ENCODE measurements at regions not wholly inside any gene's neighbourhood (a gene's known extent, or its start where the extent isn't known, plus 50 kb on each side); places are given as distances from the start of the nearest gene placed in this dataset.

DNA sequence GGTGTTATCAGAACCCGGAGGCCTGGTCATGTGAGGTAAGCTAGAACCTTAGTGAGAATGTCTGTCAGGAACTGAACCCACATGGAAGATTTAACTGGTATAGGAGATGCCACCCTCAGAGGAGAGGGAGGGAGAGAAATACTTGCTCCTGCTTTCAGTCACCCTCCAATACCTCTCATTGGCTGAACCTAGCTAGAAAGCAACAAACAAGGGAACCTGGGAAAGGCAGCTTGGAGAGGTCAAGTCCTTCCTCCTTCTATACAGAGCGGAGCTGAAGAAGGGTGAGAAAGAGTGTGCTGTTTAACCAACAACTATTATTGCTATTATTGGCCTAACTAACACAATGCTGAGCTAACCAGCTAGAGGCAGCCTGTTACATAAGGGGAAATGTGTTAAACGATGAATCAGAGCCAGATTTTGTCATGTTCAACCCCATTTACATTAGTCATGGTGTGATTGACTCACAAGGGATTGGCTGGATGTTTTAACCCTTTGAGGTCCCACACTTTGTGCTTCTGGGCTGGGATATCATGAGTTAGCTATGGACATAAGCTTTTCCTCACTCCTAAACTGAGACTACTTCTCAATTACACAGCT, 96.5 kb upstream of the ESX1 start:
- Mint-ChIP-seq H3K4me1 (peaks cover 8% of the 10 kb centered on the region; the same call in 1 of the 2 replicates), H3K9me3 (no peaks in the 10 kb centered on the region), H3K27me3 (ENCODE audit: low read depth) (no peaks in the 10 kb centered on the region), H3K36me3 (no peaks in the 10 kb centered on the region), H3K27ac (no peak overlapping the region), H3K4me3 (no peak overlapping the region)
- CTCF ChIA-PET, result interaction anchor here (0.9 to 1.1 kb wide), 4 partner anchors 15 to 81 kb away, joined by 3 to 4 read pairs (median 3); no protein-coding TSS in a partner anchor
- no peak for TF ChIP-seq JUN (CRISPR knock-in tag; IDR thresholded peaks at IDR 0.05)
- TF ChIP-seq, protein P1, sequence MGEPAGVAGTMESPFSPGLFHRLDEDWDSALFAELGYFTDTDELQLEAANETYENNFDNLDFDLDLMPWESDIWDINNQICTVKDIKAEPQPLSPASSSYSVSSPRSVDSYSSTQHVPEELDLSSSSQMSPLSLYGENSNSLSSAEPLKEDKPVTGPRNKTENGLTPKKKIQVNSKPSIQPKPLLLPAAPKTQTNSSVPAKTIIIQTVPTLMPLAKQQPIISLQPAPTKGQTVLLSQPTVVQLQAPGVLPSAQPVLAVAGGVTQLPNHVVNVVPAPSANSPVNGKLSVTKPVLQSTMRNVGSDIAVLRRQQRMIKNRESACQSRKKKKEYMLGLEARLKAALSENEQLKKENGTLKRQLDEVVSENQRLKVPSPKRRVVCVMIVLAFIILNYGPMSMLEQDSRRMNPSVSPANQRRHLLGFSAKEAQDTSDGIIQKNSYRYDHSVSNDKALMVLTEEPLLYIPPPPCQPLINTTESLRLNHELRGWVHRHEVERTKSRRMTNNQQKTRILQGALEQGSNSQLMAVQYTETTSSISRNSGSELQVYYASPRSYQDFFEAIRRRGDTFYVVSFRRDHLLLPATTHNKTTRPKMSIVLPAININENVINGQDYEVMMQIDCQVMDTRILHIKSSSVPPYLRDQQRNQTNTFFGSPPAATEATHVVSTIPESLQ (CRISPR knock-in tag; IDR thresholded peaks at IDR 0.05), result no peak
- no peak for TF ChIP-seq ZNF121 (CRISPR knock-in tag; IDR thresholded peaks at IDR 0.05)
- TF ChIP-seq TCF7 (CRISPR knock-in tag; IDR thresholded peaks at IDR 0.05; ENCODE audit: low read depth), result no peak
- no peak for TF ChIP-seq ELF4 (CRISPR knock-in tag; IDR thresholded peaks at IDR 0.05; ENCODE audit: low read depth)
- TF ChIP-seq, protein P2, sequence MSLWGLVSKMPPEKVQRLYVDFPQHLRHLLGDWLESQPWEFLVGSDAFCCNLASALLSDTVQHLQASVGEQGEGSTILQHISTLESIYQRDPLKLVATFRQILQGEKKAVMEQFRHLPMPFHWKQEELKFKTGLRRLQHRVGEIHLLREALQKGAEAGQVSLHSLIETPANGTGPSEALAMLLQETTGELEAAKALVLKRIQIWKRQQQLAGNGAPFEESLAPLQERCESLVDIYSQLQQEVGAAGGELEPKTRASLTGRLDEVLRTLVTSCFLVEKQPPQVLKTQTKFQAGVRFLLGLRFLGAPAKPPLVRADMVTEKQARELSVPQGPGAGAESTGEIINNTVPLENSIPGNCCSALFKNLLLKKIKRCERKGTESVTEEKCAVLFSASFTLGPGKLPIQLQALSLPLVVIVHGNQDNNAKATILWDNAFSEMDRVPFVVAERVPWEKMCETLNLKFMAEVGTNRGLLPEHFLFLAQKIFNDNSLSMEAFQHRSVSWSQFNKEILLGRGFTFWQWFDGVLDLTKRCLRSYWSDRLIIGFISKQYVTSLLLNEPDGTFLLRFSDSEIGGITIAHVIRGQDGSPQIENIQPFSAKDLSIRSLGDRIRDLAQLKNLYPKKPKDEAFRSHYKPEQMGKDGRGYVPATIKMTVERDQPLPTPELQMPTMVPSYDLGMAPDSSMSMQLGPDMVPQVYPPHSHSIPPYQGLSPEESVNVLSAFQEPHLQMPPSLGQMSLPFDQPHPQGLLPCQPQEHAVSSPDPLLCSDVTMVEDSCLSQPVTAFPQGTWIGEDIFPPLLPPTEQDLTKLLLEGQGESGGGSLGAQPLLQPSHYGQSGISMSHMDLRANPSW (CRISPR knock-in tag; conservative IDR thresholded peaks at IDR 0.05; ENCODE audit: low read depth), result no peak
- TF ChIP-seq RORB (CRISPR knock-in tag; IDR thresholded peaks at IDR 0.05), result no peak
- TF ChIP-seq PRDM15 (CRISPR knock-in tag; IDR thresholded peaks at IDR 0.05), result no peak
- TF ChIP-seq, protein P3, sequence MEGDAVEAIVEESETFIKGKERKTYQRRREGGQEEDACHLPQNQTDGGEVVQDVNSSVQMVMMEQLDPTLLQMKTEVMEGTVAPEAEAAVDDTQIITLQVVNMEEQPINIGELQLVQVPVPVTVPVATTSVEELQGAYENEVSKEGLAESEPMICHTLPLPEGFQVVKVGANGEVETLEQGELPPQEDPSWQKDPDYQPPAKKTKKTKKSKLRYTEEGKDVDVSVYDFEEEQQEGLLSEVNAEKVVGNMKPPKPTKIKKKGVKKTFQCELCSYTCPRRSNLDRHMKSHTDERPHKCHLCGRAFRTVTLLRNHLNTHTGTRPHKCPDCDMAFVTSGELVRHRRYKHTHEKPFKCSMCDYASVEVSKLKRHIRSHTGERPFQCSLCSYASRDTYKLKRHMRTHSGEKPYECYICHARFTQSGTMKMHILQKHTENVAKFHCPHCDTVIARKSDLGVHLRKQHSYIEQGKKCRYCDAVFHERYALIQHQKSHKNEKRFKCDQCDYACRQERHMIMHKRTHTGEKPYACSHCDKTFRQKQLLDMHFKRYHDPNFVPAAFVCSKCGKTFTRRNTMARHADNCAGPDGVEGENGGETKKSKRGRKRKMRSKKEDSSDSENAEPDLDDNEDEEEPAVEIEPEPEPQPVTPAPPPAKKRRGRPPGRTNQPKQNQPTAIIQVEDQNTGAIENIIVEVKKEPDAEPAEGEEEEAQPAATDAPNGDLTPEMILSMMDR (IDR thresholded peaks at IDR 0.05), result no peak
- no peak for TF ChIP-seq ZNF317 (CRISPR knock-in tag; IDR thresholded peaks at IDR 0.05; ENCODE audit: borderline replicate concordance, low read depth)
- no peak for TF ChIP-seq NFATC4 (CRISPR knock-in tag; IDR thresholded peaks at IDR 0.05)
- no peak for TF ChIP-seq FOXK1 (CRISPR knock-in tag; IDR thresholded peaks at IDR 0.05)
- TF ChIP-seq, protein P4, sequence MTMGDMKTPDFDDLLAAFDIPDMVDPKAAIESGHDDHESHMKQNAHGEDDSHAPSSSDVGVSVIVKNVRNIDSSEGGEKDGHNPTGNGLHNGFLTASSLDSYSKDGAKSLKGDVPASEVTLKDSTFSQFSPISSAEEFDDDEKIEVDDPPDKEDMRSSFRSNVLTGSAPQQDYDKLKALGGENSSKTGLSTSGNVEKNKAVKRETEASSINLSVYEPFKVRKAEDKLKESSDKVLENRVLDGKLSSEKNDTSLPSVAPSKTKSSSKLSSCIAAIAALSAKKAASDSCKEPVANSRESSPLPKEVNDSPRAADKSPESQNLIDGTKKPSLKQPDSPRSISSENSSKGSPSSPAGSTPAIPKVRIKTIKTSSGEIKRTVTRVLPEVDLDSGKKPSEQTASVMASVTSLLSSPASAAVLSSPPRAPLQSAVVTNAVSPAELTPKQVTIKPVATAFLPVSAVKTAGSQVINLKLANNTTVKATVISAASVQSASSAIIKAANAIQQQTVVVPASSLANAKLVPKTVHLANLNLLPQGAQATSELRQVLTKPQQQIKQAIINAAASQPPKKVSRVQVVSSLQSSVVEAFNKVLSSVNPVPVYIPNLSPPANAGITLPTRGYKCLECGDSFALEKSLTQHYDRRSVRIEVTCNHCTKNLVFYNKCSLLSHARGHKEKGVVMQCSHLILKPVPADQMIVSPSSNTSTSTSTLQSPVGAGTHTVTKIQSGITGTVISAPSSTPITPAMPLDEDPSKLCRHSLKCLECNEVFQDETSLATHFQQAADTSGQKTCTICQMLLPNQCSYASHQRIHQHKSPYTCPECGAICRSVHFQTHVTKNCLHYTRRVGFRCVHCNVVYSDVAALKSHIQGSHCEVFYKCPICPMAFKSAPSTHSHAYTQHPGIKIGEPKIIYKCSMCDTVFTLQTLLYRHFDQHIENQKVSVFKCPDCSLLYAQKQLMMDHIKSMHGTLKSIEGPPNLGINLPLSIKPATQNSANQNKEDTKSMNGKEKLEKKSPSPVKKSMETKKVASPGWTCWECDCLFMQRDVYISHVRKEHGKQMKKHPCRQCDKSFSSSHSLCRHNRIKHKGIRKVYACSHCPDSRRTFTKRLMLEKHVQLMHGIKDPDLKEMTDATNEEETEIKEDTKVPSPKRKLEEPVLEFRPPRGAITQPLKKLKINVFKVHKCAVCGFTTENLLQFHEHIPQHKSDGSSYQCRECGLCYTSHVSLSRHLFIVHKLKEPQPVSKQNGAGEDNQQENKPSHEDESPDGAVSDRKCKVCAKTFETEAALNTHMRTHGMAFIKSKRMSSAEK (CRISPR knock-in tag; IDR thresholded peaks at IDR 0.05; ENCODE audit: borderline replicate concordance), result no peak
- TF ChIP-seq MYBL2 (CRISPR knock-in tag; IDR thresholded peaks at IDR 0.05), result no peak
- TF ChIP-seq SOX15 (CRISPR knock-in tag; IDR thresholded peaks at IDR 0.05), result no peak
- DNase-seq (ENCODE audit: low spot score), result no peak
- POLR2A ChIA-PET, result no interaction called here
- no peak for ATAC-seq
